Retinal pigment epithelial cell (primary cell): ENCODE measurements at regions not wholly inside any gene's neighbourhood (a gene's known extent, or its start where the extent isn't known, plus 50 kb on each side); places are given as distances from the start of the nearest gene placed in this dataset.

Experiments
- DNase-seq: peaks from one replicate; pipeline ENCODE4 v3.0.0-alpha.2; 2010; ENCODE audit warnings: low read depth
- H3K4me3 ChIP-seq: 2 replicates; pipeline ENCODE4 v1.5.1; 2011; ENCODE audit warnings: mild to moderate bottlenecking, low read length, control low read depth, moderate library complexity
- CTCF ChIP-seq: conservative IDR thresholded peaks from 2 replicates; pipeline ENCODE4 v1.5.1; 2011; ENCODE audit warnings: low read depth, low read length, control low read depth, inconsistent platforms

- DNase-seq, result no peak
- H3K4me3 ChIP-seq, result no peak overlapping the region
- no peak for TF ChIP-seq CTCF
These were observed 91.5 kb upstream of the SHANK2 start for GRCh38 chr11:71343828-71344400.

- TF ChIP-seq CTCF, result peak; percentile 73
- no peak for DNase-seq
These were observed 90.8 kb upstream of the SHANK2 start for GRCh38 chr11:71342951-71343827.

GRCh38 chr11:71342116-71342515 is 89.7 kb upstream of the SHANK2 start:
- TF ChIP-seq CTCF, result no peak
- no peak for DNase-seq
- no peak overlapping the region for H3K4me3 ChIP-seq

More at GRCh38 chr11:71342951-71343827, 90.8 kb upstream of the SHANK2 start:
- no peak overlapping the region for H3K4me3 ChIP-seq

- TF ChIP-seq CTCF, result no peak
- no peak for DNase-seq
- no peak overlapping the region for H3K4me3 ChIP-seq
These were observed 89.2 kb upstream of the SHANK2 start for GRCh38 chr11:71341596-71341995.

- no peak overlapping the region for H3K4me3 ChIP-seq
- no peak for DNase-seq
- no peak for TF ChIP-seq CTCF
These were observed 88.8 kb upstream of the SHANK2 start for GRCh38 chr11:71341173-71341572.

- no peak for TF ChIP-seq CTCF
- DNase-seq, result no peak
- no peak overlapping the region for H3K4me3 ChIP-seq
These were observed 87.8 kb upstream of the SHANK2 start for GRCh38 chr11:71340086-71340606.

GRCh38 chr11:71339396-71339881 is 87.1 kb upstream of the SHANK2 start:
- no peak overlapping the region for H3K4me3 ChIP-seq
- no peak for TF ChIP-seq CTCF
- DNase-seq, result no peak
